ENCODE measurements at regions not wholly inside any gene's neighbourhood (a gene's known extent, or its start where the extent isn't known, plus 50 kb on each side); places are given as distances from the start of the nearest gene placed in this dataset.

DNA sequence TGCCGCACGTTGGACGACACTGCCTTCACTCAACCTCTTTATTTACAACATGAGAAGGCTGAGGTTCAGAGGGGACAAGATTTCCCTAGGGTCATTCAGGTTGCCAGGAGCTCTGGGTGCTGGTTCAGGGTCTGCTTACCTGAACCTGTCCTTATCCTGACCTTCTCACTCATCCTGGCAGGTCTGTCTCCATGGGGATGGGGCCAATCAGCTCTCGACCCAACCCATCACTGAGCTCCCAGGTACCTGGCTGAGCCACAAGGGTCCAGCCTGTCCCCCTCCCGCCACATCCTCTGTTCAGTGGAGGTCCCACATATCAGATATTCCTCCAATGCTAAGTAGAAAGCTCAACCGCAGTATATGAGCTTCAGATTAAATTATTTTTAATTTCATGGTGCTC is 225.6 kb downstream of the ANKRD60 start:
- H3K36me3 ChIP-seq (ENCODE audit: control insufficient read depth, insufficient read depth, low read length) = no peaks in the 10 kb centered on the region
- Mint-ChIP-seq H3K27ac (no peak overlapping the region), H3K36me3 (no peaks in the 10 kb centered on the region), H3K4me1 (no peaks in the 10 kb centered on the region), H3K27me3 (ENCODE audit: low read depth in 2 of 2) (peaks cover 10 to 17% of the 10 kb centered on the region in 2 donors), H3K9me3 (no peaks in the 10 kb centered on the region), H3K4me3 (no peak overlapping the region)
- no peak for DNase-seq
- H3K4me1 ChIP-seq (ENCODE audit: control insufficient read depth, insufficient read depth, low read length) = peaks cover 10% of the 10 kb centered on the region
- no peak overlapping the region for H3K27ac ChIP-seq (ENCODE audit: low read length)
- intact Hi-C loops (cut with micrococcal nuclease) = no loop called here
- H3K9me3 ChIP-seq (ENCODE audit: control insufficient read depth, insufficient read depth, low read length) = no peaks in the 10 kb centered on the region
- H3K27me3 ChIP-seq (ENCODE audit: control insufficient read depth, insufficient read depth, low read length) = no peaks in the 10 kb centered on the region
- WGBS (ENCODE audit: insufficient coverage) = 86% methylated on average over 6 of the region's 6 CpGs
- H3K4me3 ChIP-seq (ENCODE audit: low read length) = no peak overlapping the region
- TF ChIP-seq, protein P1, sequence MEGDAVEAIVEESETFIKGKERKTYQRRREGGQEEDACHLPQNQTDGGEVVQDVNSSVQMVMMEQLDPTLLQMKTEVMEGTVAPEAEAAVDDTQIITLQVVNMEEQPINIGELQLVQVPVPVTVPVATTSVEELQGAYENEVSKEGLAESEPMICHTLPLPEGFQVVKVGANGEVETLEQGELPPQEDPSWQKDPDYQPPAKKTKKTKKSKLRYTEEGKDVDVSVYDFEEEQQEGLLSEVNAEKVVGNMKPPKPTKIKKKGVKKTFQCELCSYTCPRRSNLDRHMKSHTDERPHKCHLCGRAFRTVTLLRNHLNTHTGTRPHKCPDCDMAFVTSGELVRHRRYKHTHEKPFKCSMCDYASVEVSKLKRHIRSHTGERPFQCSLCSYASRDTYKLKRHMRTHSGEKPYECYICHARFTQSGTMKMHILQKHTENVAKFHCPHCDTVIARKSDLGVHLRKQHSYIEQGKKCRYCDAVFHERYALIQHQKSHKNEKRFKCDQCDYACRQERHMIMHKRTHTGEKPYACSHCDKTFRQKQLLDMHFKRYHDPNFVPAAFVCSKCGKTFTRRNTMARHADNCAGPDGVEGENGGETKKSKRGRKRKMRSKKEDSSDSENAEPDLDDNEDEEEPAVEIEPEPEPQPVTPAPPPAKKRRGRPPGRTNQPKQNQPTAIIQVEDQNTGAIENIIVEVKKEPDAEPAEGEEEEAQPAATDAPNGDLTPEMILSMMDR (IDR thresholded peaks at IDR 0.05) = no peak
- no peak for ATAC-seq

DNA sequence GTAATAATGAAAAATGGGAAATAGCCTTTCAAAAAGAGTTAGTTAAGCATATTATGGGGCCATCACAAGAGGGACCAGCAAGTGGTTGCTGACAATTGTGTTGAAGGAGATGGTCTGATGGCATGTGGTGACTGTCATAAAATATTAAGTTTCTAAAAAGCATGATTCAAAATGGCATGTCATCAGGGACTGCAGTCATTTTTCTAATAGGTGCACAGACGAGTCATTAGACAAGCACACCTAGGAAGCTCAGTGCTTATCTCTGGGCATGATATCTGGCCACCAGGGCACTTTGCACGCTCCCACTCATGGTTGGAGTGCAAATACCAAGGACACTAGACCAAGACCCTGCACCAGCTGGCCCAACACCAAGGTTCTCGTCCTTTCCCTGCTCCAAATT is 226.5 kb downstream of the ANKRD60 start:
- no peaks in the 10 kb centered on the region for H3K9me3 ChIP-seq (ENCODE audit: control insufficient read depth, insufficient read depth, low read length)
- TF ChIP-seq, protein P1 (IDR thresholded peaks at IDR 0.05) = no peak
- H3K36me3 ChIP-seq (ENCODE audit: control insufficient read depth, insufficient read depth, low read length) = no peaks in the 10 kb centered on the region
- WGBS (ENCODE audit: insufficient coverage) = 75% methylated on average over 3 of the region's 3 CpGs
- no peak overlapping the region for H3K4me3 ChIP-seq (ENCODE audit: low read length)
- ATAC-seq (no peak), DNase-seq (no peak)
- no peak overlapping the region for H3K27ac ChIP-seq (ENCODE audit: low read length)
- Mint-ChIP-seq H3K27ac (no peak overlapping the region), H3K9me3 (no peaks in the 10 kb centered on the region), H3K27me3 (ENCODE audit: low read depth in 2 of 2) (peaks cover 11 to 15% of the 10 kb centered on the region in 2 donors), H3K36me3 (no peaks in the 10 kb centered on the region), H3K4me1 (no peaks in the 10 kb centered on the region), H3K4me3 (no peak overlapping the region)
- intact Hi-C loops (cut with micrococcal nuclease) = no loop called here
- H3K27me3 ChIP-seq (ENCODE audit: control insufficient read depth, insufficient read depth, low read length) = no peaks in the 10 kb centered on the region
- H3K4me1 ChIP-seq (ENCODE audit: control insufficient read depth, insufficient read depth, low read length) = peaks cover 10% of the 10 kb centered on the region

DNA sequence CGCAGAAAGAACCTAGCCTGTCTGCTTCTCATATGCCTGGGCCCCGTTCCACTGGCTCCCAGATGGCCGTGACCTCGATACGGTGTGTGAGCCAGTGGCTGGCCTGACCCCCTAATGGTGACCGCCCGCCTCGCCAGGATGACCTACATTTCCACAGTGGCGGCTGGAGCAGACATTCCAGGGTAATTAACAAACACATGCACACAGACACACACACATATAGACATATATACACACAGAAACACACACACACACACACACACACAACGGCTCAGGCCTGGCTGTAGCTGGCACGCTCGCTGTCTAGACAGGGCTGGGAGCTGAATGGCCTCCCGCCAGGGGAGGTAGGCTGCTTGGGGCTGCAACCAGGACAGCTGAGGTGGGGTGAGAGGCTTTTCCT is 227.1 kb downstream of the ANKRD60 start:
- H3K27me3 Mint-ChIP-seq (ENCODE audit: low read depth in 2 of 2) = peaks cover 11 to 15% of the 10 kb centered on the region in 2 donors
- H3K36me3 Mint-ChIP-seq = no peaks in the 10 kb centered on the region
- peaks cover 10% of the 10 kb centered on the region for H3K4me1 ChIP-seq (ENCODE audit: control insufficient read depth, insufficient read depth, low read length)
- DNase-seq = no peak
- H3K4me3 ChIP-seq (ENCODE audit: low read length) = no peak overlapping the region
- H3K27ac ChIP-seq (ENCODE audit: low read length) = no peak overlapping the region
- H3K4me1 Mint-ChIP-seq = no peaks in the 10 kb centered on the region
- intact Hi-C loops (cut with micrococcal nuclease) = no loop called here
- H3K4me3 Mint-ChIP-seq = no peak overlapping the region
- TF ChIP-seq, protein P1 (IDR thresholded peaks at IDR 0.05) = no peak
- no peak overlapping the region for H3K27ac Mint-ChIP-seq
- no peak for ATAC-seq
- no peaks in the 10 kb centered on the region for H3K9me3 Mint-ChIP-seq
- 92% methylated on average over 12 of the region's 13 CpGs for WGBS (ENCODE audit: insufficient coverage)
- no peaks in the 10 kb centered on the region for H3K36me3 ChIP-seq (ENCODE audit: control insufficient read depth, insufficient read depth, low read length)
- no peaks in the 10 kb centered on the region for H3K27me3 ChIP-seq (ENCODE audit: control insufficient read depth, insufficient read depth, low read length)
- H3K9me3 ChIP-seq (ENCODE audit: control insufficient read depth, insufficient read depth, low read length) = no peaks in the 10 kb centered on the region

DNA sequence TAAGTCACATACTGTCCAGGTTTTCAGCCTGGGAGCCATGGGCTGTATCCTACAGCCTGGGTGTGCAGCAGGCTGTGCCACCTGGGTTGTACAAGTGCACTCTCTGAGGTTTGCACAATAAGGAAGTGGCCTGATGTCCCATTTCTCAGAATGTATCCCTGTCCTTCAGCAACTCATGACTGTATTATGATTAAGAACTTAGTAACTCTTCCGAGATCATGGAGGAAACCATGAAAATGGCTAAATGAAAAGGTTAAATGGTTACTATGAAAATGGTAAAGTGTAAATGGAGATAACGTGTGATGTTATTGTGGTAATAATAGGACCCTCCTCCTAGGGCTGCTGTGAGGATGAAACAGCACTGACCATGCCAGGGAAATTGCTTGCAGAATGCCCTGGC is 227.6 kb downstream of the ANKRD60 start:
- no peak overlapping the region for H3K4me3 ChIP-seq (ENCODE audit: low read length)
- H3K4me1 Mint-ChIP-seq = no peaks in the 10 kb centered on the region
- no peaks in the 10 kb centered on the region for H3K36me3 ChIP-seq (ENCODE audit: control insufficient read depth, insufficient read depth, low read length)
- 81% methylated on average over 2 of the region's 2 CpGs for WGBS (ENCODE audit: insufficient coverage)
- peaks cover 11 to 15% of the 10 kb centered on the region in 2 donors for H3K27me3 Mint-ChIP-seq (ENCODE audit: low read depth in 2 of 2)
- H3K27ac ChIP-seq (ENCODE audit: low read length) = no peak overlapping the region
- H3K9me3 ChIP-seq (ENCODE audit: control insufficient read depth, insufficient read depth, low read length) = no peaks in the 10 kb centered on the region
- H3K4me1 ChIP-seq (ENCODE audit: control insufficient read depth, insufficient read depth, low read length) = peaks cover 10% of the 10 kb centered on the region
- H3K36me3 Mint-ChIP-seq = no peaks in the 10 kb centered on the region
- DNase-seq (no peak), ATAC-seq (no peak)
- no peak overlapping the region for H3K4me3 Mint-ChIP-seq
- TF ChIP-seq, protein P1 (IDR thresholded peaks at IDR 0.05) = no peak
- H3K9me3 Mint-ChIP-seq = no peaks in the 10 kb centered on the region
- intact Hi-C loops (cut with micrococcal nuclease) = no loop called here
- H3K27ac Mint-ChIP-seq = no peak overlapping the region
- no peaks in the 10 kb centered on the region for H3K27me3 ChIP-seq (ENCODE audit: control insufficient read depth, insufficient read depth, low read length)

All from natural killer cell (primary cell).